ENCODE measurements at regions not wholly inside any gene's neighbourhood (a gene's known extent, or its start where the extent isn't known, plus 50 kb on each side); places are given as distances from the start of the nearest gene placed in this dataset.
"Not testable (repeated sequence)": the region's sequence is repeated elsewhere in the genome, so short reads cannot be mapped to it uniquely, and the experiment has no call there.

DNA sequence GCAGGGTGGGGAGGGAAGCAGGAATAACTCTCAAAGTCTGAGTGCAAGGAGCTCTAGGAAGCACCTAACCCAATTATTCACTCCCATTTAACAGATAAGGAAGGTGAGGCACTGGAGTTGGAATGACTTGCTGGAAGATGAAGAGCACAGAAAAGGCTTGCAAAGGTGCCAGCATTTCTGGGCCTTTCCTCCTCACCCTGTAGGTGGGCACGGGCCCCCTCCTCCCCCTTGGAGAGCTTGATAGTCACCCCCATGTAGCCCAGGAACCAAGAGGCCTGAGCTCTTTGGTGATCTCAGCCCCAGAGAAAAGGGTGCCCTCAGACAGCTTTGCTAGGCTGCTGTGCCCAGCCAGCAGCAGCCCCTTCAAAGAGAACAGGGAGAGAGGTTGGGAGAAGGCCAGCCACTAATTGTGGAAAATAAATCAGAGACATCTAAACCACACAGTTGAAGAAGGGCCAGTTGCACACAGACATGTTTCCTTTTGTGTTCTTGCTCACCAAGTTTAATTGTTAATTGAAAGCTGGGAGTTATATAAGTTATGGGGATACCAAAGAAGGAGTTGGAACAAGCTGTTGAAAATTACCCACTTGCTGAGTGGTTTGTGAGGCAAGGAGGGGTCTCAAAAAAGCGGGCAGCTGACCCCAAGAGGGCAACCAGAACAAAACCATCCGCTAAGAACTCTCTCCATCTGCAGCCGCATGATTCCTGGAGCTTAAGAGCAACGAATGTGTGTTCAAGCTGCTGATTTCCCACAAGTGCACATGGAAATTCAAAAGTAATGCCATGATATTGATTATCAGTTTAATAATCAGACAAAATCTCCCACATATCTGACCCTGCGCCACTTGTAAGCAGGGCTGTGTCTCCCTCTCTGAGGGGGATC lies 77.0 kb downstream of the MRPL14 start:
- no peak for DNase-seq

DNA sequence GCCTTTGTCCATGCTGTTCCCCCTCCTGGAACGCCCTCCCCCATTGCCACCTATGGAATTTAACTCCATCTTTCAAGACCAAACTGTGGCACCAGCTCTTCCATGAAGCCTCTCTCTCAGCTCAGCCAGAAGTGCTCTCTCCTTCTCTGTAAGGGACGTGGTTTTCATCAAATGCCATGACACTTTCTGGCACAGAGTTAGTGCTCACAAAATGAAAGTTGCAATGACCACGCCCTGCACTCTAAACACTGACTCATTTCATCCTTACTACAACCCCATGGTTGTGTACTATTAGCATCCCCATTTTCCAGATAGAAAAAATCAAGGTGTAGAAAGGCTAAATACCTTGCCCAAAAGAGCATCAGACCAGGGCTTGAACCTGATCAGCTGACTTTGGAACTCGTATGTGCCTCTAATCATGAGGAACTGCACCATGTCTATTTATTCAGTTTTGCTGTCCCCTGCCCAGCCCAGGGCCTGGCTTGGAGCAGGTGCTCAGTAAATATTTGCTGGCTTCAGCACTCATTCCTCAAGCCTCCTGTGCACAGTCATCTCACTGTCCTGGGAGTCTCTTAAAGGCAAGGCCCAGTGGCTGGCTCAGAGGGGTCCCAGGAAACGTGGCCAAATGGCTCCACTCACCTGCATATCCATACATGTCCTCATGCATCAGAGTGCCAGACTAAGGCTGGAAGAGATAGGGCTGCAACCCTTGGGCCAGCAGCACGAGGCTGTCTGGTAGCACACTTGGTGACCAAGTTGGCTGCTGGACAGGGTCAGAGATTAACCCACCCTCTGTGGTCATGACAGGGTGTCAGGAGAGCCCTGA lies 77.9 kb downstream of the MRPL14 start:
- no peak for DNase-seq

DNA sequence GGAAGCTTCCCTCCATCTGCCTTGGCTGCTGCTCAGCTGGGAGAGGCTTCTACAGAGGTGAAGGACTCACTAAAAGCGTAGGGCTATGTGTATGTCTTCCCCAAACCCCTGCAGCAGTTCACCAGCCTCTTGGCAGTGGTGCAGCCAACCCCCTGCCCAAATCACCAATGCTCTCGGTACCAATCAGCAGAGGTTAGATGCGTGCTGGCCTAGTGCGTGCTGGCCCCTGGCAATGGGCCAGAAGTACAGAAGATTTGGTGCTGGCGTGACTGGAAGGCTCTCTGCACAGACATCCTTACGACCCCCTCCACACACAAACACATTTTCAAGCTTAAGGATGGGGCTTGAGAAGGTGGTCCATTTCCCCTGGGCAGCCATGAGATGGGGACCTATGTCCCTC lies 79.0 kb downstream of the MRPL14 start:
- DNase-seq = no peak

- DNase-seq = no peak
Measured at GRCh38 chr6:44047801-44048200, 79.5 kb downstream of the MRPL14 start.

- no peak for DNase-seq
Measured at GRCh38 chr6:44047179-44047546, 80.1 kb downstream of the MRPL14 start.

GRCh38 chr6:44046516-44047178 lies 80.6 kb downstream of the MRPL14 start:
- no peak for DNase-seq

DNA sequence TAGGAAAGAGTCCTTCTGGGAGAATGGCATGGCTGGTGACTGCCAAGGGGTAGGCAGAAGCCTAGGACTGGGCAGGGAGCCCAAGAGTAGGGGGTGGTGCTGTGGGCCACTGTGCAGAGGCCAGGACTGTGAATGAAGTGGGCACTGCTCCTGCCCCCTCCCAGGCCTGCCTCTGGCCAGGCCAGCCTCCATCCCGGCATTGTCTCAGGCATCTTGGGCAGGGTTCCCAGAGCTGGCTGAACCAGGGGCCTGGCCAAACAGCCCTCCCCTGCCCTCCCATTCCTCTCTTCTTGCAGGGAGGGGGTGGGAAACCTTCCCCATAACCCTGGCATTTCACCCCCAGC lies 81.6 kb downstream of the MRPL14 start:
- DNase-seq = no peak

DNA sequence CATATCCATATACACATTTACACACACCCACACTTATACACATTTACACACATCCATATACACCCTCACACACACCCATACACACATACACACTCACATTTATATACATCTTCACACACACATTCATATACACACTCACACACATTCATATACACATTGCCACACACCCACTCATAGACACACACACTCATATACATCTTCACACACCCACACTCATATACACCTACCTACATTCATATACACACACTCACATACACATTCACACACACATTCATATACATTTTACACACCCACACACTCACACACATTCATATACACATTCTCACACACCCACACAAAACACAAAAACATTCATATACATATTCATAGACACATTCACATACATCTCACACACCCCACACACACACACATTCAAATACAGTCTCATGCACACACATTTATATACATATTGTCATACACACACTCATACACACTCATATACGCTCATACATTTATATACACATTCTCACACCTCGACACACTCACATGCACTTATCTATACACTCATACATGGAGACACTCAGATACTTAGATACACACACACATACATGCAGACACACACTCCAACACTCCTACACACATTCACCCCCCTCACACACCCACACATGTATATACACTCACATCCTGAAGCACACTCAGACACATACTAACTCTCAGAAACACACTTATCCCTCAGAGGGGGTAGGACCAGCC lies 82.1 kb downstream of the MRPL14 start:
- DNase-seq = no peak

DNA sequence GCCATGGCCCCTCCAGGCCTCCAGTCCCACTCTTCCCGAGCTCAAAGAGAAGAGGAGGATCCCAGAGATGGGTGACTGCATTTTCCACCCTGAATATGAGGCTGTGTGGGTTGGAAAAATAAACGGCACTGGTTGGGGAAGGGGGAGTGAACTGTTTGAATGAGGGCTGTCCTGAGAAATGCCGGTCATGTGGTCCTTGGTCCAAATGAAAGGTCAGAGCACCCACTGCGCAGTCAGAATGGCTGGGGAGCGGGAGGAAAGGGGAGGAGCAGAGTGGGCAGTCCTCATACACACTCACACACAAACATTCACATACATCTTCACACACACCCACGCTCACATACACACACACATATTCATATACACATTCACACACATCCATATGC lies 83.1 kb downstream of the MRPL14 start:
- DNase-seq = no peak

DNA sequence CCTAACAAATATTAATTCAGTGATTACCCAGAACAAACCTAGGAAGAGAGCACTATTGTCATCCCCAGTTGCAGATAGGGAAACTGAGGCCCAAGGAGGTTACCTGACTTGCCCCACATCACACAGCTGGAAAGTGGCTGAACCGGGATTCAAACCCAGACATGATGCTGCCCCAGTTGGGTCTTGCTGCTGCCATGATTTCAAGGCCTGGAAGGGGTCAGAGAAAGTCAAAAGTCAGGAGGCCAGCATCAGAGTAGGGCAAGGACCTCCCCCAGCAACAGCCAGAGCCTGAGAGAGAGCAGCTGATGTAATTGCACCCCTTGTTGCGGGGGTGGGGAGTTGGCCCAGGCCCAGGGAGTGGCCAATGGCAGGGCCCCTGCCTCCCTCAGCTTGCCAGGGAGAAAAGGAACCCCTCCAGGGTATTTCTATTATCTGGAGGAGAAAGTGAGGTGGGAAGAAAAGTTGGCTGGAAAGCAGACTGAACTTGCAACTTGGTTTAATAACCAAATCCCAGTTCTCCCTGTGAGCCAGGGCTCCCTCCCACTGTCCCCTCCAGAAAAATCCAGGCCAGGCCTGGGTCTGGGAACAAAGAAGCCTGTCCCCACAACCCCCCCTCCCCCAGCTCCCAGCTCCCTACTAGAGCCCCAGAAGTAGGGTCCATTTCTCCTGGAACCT lies 83.6 kb downstream of the MRPL14 start:
- no peak for DNase-seq

GRCh38 chr6:44042989-44043478 lies 84.2 kb downstream of the MRPL14 start:
- DNase-seq = no peak

DNA sequence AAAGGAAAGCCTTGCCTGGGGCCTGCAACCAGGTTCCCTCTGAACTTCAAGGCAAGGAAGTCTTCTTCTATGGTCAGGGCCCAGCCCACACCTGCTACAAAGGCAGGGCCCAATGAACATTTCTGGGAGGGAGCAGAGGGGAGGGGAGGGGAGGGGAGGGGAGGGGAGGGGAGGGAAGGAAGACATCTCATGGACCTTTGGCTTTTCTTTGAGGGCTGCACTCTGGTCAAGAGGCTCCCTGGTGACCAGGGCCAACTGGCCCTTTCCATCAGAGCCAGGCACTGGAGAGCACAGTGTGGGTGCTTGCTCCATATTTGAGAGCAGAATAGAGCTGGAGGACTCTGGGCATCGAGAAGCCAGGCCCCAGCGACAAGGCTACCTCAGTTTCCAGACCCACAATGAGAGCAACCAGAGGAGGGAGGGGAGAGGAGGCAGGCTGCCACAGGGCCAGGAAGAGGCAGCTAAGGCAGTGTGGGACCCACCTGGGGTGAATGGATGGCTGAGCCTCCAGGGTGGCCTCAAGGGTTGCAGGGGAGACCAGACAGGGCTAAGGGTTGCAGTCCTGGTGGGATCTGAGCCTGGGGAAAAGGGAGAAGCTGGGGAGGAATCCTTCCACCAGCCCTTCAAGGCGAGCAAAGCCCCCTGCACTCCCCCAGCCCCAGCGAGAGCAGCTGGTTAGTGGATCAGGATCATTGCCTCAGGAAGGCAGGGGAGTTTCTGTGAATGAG lies 84.8 kb downstream of the MRPL14 start:
- DNase-seq = no peak

- DNase-seq = no peak
Measured at GRCh38 chr6:44041461-44042260, 85.6 kb downstream of the MRPL14 start.

- no peak for DNase-seq
Measured at GRCh38 chr6:44040786-44041185, 86.5 kb downstream of the MRPL14 start.

- DNase-seq = no peak
Measured at GRCh38 chr6:44039839-44040350, 87.4 kb downstream of the MRPL14 start.

- no peak for DNase-seq
Measured at GRCh38 chr6:44039191-44039719, 88.0 kb downstream of the MRPL14 start.

DNA sequence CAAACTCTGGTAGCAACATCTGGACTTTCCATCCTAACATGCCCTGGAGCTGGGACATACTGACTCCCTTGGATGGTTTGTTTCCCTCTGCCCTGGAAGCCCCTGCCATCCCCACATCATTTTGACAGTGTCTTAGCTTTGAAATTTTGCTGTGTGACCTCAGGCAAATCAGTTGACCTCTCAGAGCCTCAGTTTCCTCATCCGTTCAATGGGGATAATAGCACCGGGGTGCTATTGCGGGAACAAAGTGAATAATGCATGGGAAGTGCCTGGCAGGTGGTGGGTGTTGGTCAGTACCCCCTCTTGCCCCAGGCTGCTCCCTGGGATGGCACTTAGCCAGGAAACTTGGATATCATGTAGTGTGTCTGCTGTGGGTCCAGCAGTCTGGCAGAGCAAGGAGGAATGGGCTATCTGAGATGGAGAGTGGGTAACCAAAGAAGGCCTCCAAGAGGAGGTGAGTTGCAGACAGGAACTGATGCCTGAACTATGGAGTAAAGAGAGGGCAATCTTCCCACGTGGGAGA lies 88.6 kb downstream of the MRPL14 start:
- no peak for DNase-seq

- DNase-seq = no peak
Measured at GRCh38 chr6:44037847-44038542, 89.3 kb downstream of the MRPL14 start.

DNA sequence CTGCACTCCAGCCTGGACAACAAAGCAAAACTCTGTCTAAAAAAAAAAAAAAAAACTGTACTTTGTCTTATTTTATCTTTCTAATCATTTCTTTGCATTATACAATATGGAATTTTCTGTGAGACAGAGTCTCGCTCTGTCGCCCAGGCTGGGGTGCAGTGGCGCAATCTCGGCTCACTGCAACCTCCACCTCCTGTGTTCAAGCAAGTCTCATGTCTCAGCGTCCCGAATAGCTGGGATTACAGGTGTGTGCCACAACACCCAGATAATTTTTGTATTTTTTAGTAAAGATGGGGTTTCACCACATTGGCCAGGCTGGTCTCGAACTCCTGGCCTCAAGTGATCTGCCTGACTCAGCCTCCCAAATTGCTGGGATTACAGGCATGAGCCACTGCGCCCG lies 90.0 kb downstream of the MRPL14 start:
- not testable (repeated sequence) for DNase-seq

Data from NCI-H774 (cell line).